Effector memory CD8-positive, alpha-beta T cell (primary cell): ENCODE measurements at regions not wholly inside any gene's neighbourhood (a gene's known extent, or its start where the extent isn't known, plus 50 kb on each side); places are given as distances from the start of the nearest gene placed in this dataset.
"Not testable (repeated sequence)": the region's sequence is repeated elsewhere in the genome, so short reads cannot be mapped to it uniquely, and the experiment has no call there.

ENCODE experiments used
- ATAC-seq: fragments of 150-1000 bp; cut with Tn5 transposase; replicated peaks from 2 replicates; pipeline ENCODE4 v1.10.0; 2021; ENCODE audit warnings: mild to moderate bottlenecking, moderate library complexity
- DNase-seq, 3 experiments: peaks; one replicate each; pipeline ENCODE4 v3.0.0; 2021
- H3K27ac Mint-ChIP-seq, 2 donors: one replicate each; pipeline ENCODE4 v1.8.0; 2022; ENCODE audit warnings: mild to moderate bottlenecking in 2 of 2, mixed read lengths in 2 of 2, moderate library complexity in 2 of 2
- H3K27me3 Mint-ChIP-seq, 2 donors: one replicate each; pipeline ENCODE4 v1.8.0; 2022; ENCODE audit warnings: mixed read lengths in 2 of 2
- H3K36me3 Mint-ChIP-seq: one replicate; pipeline ENCODE4 v1.8.0; 2022; ENCODE audit warnings: mild to moderate bottlenecking, moderate library complexity, mixed read lengths; ENCODE audit not compliant: insufficient read depth
- H3K4me1 Mint-ChIP-seq, 2 donors: one replicate each; pipeline ENCODE4 v1.8.0; 2022; ENCODE audit warnings: low read depth in 2 of 2, mixed read lengths in 2 of 2
- H3K4me3 Mint-ChIP-seq, 2 donors: one replicate each; pipeline ENCODE4 v1.8.0; 2022; ENCODE audit warnings: mild to moderate bottlenecking in 2 of 2, mixed read lengths in 2 of 2, moderate library complexity in 2 of 2
- H3K9me3 Mint-ChIP-seq, 2 donors: one replicate each; pipeline ENCODE4 v1.8.0; 2022; ENCODE audit warnings: mixed read lengths in 2 of 2

GRCh38 chr2:63701406-63701805 is 112.6 kb downstream of the MDH1 start:
- ATAC-seq (no peak), DNase-seq (no peak)

GRCh38 chr2:63706084-63706483 is 117.3 kb downstream of the MDH1 start:
- not testable (repeated sequence) for ATAC-seq, H3K9me3 Mint-ChIP-seq, H3K36me3 Mint-ChIP-seq, H3K27ac Mint-ChIP-seq, H3K4me1 Mint-ChIP-seq, H3K4me3 Mint-ChIP-seq, DNase-seq
- peaks cover 8 to 29% of the 10 kb centered on the region in 2 donors for H3K27me3 Mint-ChIP-seq

More at GRCh38 chr2:63701406-63701805, 112.6 kb downstream of the MDH1 start:
- Mint-ChIP-seq H3K27me3 (peaks cover 0 to 18% of the 10 kb centered on the region in 2 donors), H3K36me3 (no peaks in the 10 kb centered on the region), H3K4me1 (no peaks in the 10 kb centered on the region), H3K27ac (no peak overlapping the region), H3K9me3 (no peaks in the 10 kb centered on the region), H3K4me3 (no peak overlapping the region)

- ATAC-seq, result no peak
These were observed 122.0 kb downstream of the MDH1 start for GRCh38 chr2:63710732-63711131.

GRCh38 chr2:63712748-63713147 is 124.0 kb downstream of the MDH1 start:
- H3K4me3 Mint-ChIP-seq, result no peak overlapping the region
- no peaks in the 10 kb centered on the region for H3K4me1 Mint-ChIP-seq
- H3K27me3 Mint-ChIP-seq, result peaks cover 2 to 12% of the 10 kb centered on the region in 2 donors
- DNase-seq (no peak), ATAC-seq (no peak)
- no peaks in the 10 kb centered on the region for H3K36me3 Mint-ChIP-seq
- H3K9me3 Mint-ChIP-seq, result no peaks in the 10 kb centered on the region
- H3K27ac Mint-ChIP-seq, result no peak overlapping the region

More at GRCh38 chr2:63710732-63711131, 122.0 kb downstream of the MDH1 start:
- Mint-ChIP-seq H3K27me3 (peaks cover 8 to 16% of the 10 kb centered on the region in 2 donors), H3K36me3 (no peaks in the 10 kb centered on the region), H3K27ac (no peak overlapping the region), H3K4me1 (no peaks in the 10 kb centered on the region), H3K9me3 (no peaks in the 10 kb centered on the region), H3K4me3 (no peak overlapping the region)
- no peak for DNase-seq

GRCh38 chr2:63716146-63716545 is 125.5 kb upstream of the UGP2 start:
- ATAC-seq, result no peak
- H3K4me1 Mint-ChIP-seq, result no peaks in the 10 kb centered on the region
- DNase-seq, result no peak
- no peaks in the 10 kb centered on the region for H3K36me3 Mint-ChIP-seq
- H3K4me3 Mint-ChIP-seq, result no peak overlapping the region
- peaks cover 0 to 10% of the 10 kb centered on the region in 2 donors for H3K27me3 Mint-ChIP-seq
- no peak overlapping the region for H3K27ac Mint-ChIP-seq
- no peaks in the 10 kb centered on the region for H3K9me3 Mint-ChIP-seq

GRCh38 chr2:63719052-63719451 is 122.6 kb upstream of the UGP2 start:
- Mint-ChIP-seq H3K27me3 (peaks cover 0 to 10% of the 10 kb centered on the region in 2 donors), H3K4me1 (no peaks in the 10 kb centered on the region), H3K9me3 (no peaks in the 10 kb centered on the region), H3K36me3 (no peaks in the 10 kb centered on the region), H3K27ac (no peak overlapping the region), H3K4me3 (no peak overlapping the region)
- ATAC-seq (no peak), DNase-seq (no peak)

GRCh38 chr2:63721082-63721424 is 120.6 kb upstream of the UGP2 start:
- H3K27me3 Mint-ChIP-seq, result peaks cover 0 to 10% of the 10 kb centered on the region in 2 donors
- H3K27ac Mint-ChIP-seq, result no peak overlapping the region
- H3K36me3 Mint-ChIP-seq, result no peaks in the 10 kb centered on the region
- H3K9me3 Mint-ChIP-seq, result no peaks in the 10 kb centered on the region
- no peak for DNase-seq
- H3K4me1 Mint-ChIP-seq, result no peaks in the 10 kb centered on the region
- H3K4me3 Mint-ChIP-seq, result no peak overlapping the region
- ATAC-seq, result no peak

GRCh38 chr2:63722284-63722683 is 119.4 kb upstream of the UGP2 start:
- not testable (repeated sequence) for H3K27me3 Mint-ChIP-seq, H3K9me3 Mint-ChIP-seq, H3K36me3 Mint-ChIP-seq, DNase-seq, ATAC-seq, H3K4me1 Mint-ChIP-seq, H3K4me3 Mint-ChIP-seq, H3K27ac Mint-ChIP-seq

- H3K4me3 Mint-ChIP-seq, result no peak overlapping the region
- DNase-seq, result no peak
- H3K36me3 Mint-ChIP-seq, result no peaks in the 10 kb centered on the region
- H3K27me3 Mint-ChIP-seq, result peaks cover 8 to 11% of the 10 kb centered on the region in 2 donors
- no peaks in the 10 kb centered on the region for H3K4me1 Mint-ChIP-seq
- no peak overlapping the region for H3K27ac Mint-ChIP-seq
- ATAC-seq, result no peak
- no peaks in the 10 kb centered on the region for H3K9me3 Mint-ChIP-seq
These were observed 118.0 kb upstream of the UGP2 start for GRCh38 chr2:63723709-63724108.

GRCh38 chr2:63725212-63725611 is 116.5 kb upstream of the UGP2 start:
- not testable (repeated sequence) for H3K4me3 Mint-ChIP-seq, DNase-seq, H3K4me1 Mint-ChIP-seq, H3K9me3 Mint-ChIP-seq, H3K27ac Mint-ChIP-seq, ATAC-seq, H3K36me3 Mint-ChIP-seq
- H3K27me3 Mint-ChIP-seq, result peaks cover 14 to 17% of the 10 kb centered on the region in 2 donors

- H3K27me3 Mint-ChIP-seq, result peaks cover 24 to 36% of the 10 kb centered on the region in 2 donors
- DNase-seq, result no peak
- no peaks in the 10 kb centered on the region for H3K9me3 Mint-ChIP-seq
- no peaks in the 10 kb centered on the region for H3K36me3 Mint-ChIP-seq
- ATAC-seq, result no peak
- H3K4me3 Mint-ChIP-seq, result no peak overlapping the region
- H3K4me1 Mint-ChIP-seq, result no peaks in the 10 kb centered on the region
- H3K27ac Mint-ChIP-seq, result no peak overlapping the region
These were observed 112.3 kb upstream of the UGP2 start for GRCh38 chr2:63729362-63729761.

GRCh38 chr2:63729831-63730230 is 111.9 kb upstream of the UGP2 start:
- H3K36me3 Mint-ChIP-seq, result no peaks in the 10 kb centered on the region
- no peaks in the 10 kb centered on the region for H3K9me3 Mint-ChIP-seq
- ATAC-seq (no peak), DNase-seq (no peak)
- H3K4me1 Mint-ChIP-seq, result no peaks in the 10 kb centered on the region
- H3K27me3 Mint-ChIP-seq, result peaks cover 24 to 36% of the 10 kb centered on the region in 2 donors
- H3K4me3 Mint-ChIP-seq, result no peak overlapping the region
- H3K27ac Mint-ChIP-seq, result no peak overlapping the region

GRCh38 chr2:63734510-63734909 is 107.2 kb upstream of the UGP2 start:
- ATAC-seq (no peak), DNase-seq (no peak)
- H3K9me3 Mint-ChIP-seq, result no peaks in the 10 kb centered on the region
- H3K27me3 Mint-ChIP-seq, result peaks cover 13 to 27% of the 10 kb centered on the region in 2 donors
- H3K36me3 Mint-ChIP-seq, result no peaks in the 10 kb centered on the region
- no peak overlapping the region for H3K27ac Mint-ChIP-seq
- no peaks in the 10 kb centered on the region for H3K4me1 Mint-ChIP-seq
- no peak overlapping the region for H3K4me3 Mint-ChIP-seq

GRCh38 chr2:63735263-63735662 is 106.4 kb upstream of the UGP2 start:
- Mint-ChIP-seq H3K4me3 (no peak overlapping the region), H3K9me3 (no peaks in the 10 kb centered on the region), H3K27ac (no peak overlapping the region), H3K27me3 (peaks cover 7 to 21% of the 10 kb centered on the region in 2 donors), H3K36me3 (no peaks in the 10 kb centered on the region), H3K4me1 (no peaks in the 10 kb centered on the region)
- DNase-seq, result no peak
- ATAC-seq, result no peak

- no peaks in the 10 kb centered on the region for H3K9me3 Mint-ChIP-seq
- H3K27ac Mint-ChIP-seq, result no peak overlapping the region
- H3K36me3 Mint-ChIP-seq, result no peaks in the 10 kb centered on the region
- DNase-seq (no peak), ATAC-seq (no peak)
- no peaks in the 10 kb centered on the region for H3K4me1 Mint-ChIP-seq
- peaks cover under 1 to 15% of the 10 kb centered on the region in 2 donors for H3K27me3 Mint-ChIP-seq
- H3K4me3 Mint-ChIP-seq, result no peak overlapping the region
These were observed 105.8 kb upstream of the UGP2 start for GRCh38 chr2:63735931-63736330.
